Nephron (organoid): ENCODE measurements at regions not wholly inside any gene's neighbourhood (a gene's known extent, or its start where the extent isn't known, plus 50 kb on each side); places are given as distances from the start of the nearest gene placed in this dataset.

ENCODE experiments used
- H3K27ac Mint-ChIP-seq, 3 experiments: 2 replicates each; pipeline ENCODE4 v1.8.0; 2020; ENCODE audit warnings: mixed read lengths in 3 of 3, mild to moderate bottlenecking in 2 of 3, moderate library complexity in 1 of 3
- H3K27me3 Mint-ChIP-seq: 2 replicates; pipeline ENCODE4 v1.8.0; 2021; ENCODE audit warnings: low read depth, mild to moderate bottlenecking, moderate library complexity, mixed read lengths
- H3K36me3 Mint-ChIP-seq: 2 replicates; pipeline ENCODE4 v1.8.0; 2020; ENCODE audit warnings: low read depth, mixed read lengths
- H3K4me1 Mint-ChIP-seq: 2 replicates; pipeline ENCODE4 v1.8.0; 2020; ENCODE audit warnings: mixed read lengths
- H3K4me3 Mint-ChIP-seq, 3 experiments: 2 replicates each; pipeline ENCODE4 v1.8.0; 2020; ENCODE audit warnings: mild to moderate bottlenecking in 3 of 3, mixed read lengths in 3 of 3, moderate library complexity in 2 of 3
- H3K9me3 Mint-ChIP-seq: 2 replicates; pipeline ENCODE4 v1.8.0; 2020; ENCODE audit warnings: mixed read lengths
- TF ChIP-seq, protein P1 (sequence below), 3 experiments: fragments of 200-600 bp; sonication (generic); IDR thresholded peaks; one replicate each; pipeline ENCODE4 v1.5.0; 2021; ENCODE audit warnings: antibody characterized with exemption in 3 of 3; ENCODE audit not compliant: unreplicated experiment in 3 of 3

- Mint-ChIP-seq H3K36me3 (no peaks in the 10 kb centered on the region), H3K4me3 (no peak overlapping the region), H3K4me1 (no peaks in the 10 kb centered on the region), H3K9me3 (no peaks in the 10 kb centered on the region), H3K27me3 (no peaks in the 10 kb centered on the region), H3K27ac (no peak overlapping the region)
- TF ChIP-seq, protein P1, sequence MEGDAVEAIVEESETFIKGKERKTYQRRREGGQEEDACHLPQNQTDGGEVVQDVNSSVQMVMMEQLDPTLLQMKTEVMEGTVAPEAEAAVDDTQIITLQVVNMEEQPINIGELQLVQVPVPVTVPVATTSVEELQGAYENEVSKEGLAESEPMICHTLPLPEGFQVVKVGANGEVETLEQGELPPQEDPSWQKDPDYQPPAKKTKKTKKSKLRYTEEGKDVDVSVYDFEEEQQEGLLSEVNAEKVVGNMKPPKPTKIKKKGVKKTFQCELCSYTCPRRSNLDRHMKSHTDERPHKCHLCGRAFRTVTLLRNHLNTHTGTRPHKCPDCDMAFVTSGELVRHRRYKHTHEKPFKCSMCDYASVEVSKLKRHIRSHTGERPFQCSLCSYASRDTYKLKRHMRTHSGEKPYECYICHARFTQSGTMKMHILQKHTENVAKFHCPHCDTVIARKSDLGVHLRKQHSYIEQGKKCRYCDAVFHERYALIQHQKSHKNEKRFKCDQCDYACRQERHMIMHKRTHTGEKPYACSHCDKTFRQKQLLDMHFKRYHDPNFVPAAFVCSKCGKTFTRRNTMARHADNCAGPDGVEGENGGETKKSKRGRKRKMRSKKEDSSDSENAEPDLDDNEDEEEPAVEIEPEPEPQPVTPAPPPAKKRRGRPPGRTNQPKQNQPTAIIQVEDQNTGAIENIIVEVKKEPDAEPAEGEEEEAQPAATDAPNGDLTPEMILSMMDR (IDR thresholded peaks at IDR 0.05; ENCODE audit: unreplicated experiment in 3 of 3): no peak
These were observed 116.2 kb upstream of the GNPDA2 start for GRCh38 chr4:44842531-44842930.

DNA sequence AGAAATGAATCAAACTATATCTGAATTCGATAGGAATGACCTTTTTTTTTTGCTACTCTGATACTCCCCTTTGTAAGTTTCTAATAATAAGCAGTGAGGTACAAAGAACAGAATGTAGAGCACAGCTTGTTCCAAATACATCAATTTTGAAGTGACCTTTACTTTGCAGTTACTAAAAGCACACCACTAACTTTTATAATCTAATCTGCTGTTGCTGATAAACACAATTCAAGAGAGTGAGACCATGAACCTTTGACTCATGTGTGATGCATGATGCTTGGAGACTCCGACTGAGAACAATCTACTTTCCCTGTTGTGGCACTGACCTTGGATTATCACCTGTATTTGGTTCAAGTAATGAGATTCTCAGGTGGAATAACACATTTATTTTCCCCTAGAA is 91.6 kb upstream of the GNPDA2 start:
- H3K4me1 Mint-ChIP-seq: no peaks in the 10 kb centered on the region
- H3K4me3 Mint-ChIP-seq: no peak overlapping the region
- TF ChIP-seq, protein P1 (IDR thresholded peaks at IDR 0.05; ENCODE audit: unreplicated experiment in 3 of 3): no peak
- no peak overlapping the region for H3K27ac Mint-ChIP-seq
- H3K36me3 Mint-ChIP-seq: no peaks in the 10 kb centered on the region
- peaks cover 8% of the 10 kb centered on the region for H3K9me3 Mint-ChIP-seq
- no peaks in the 10 kb centered on the region for H3K27me3 Mint-ChIP-seq

GRCh38 chr4:44806071-44806470 is 79.7 kb upstream of the GNPDA2 start:
- Mint-ChIP-seq H3K4me1 (no peaks in the 10 kb centered on the region), H3K36me3 (no peaks in the 10 kb centered on the region), H3K27ac (no peak overlapping the region), H3K9me3 (peaks cover under 1% of the 10 kb centered on the region), H3K4me3 (no peak overlapping the region), H3K27me3 (no peaks in the 10 kb centered on the region)
- TF ChIP-seq, protein P1 (IDR thresholded peaks at IDR 0.05; ENCODE audit: unreplicated experiment in 3 of 3): no peak

GRCh38 chr4:44804301-44804700 is 77.9 kb upstream of the GNPDA2 start:
- H3K4me3 Mint-ChIP-seq: no peak overlapping the region
- TF ChIP-seq, protein P1 (IDR thresholded peaks at IDR 0.05; ENCODE audit: unreplicated experiment in 3 of 3): no peak
- H3K9me3 Mint-ChIP-seq: peaks cover 2% of the 10 kb centered on the region
- no peak overlapping the region for H3K27ac Mint-ChIP-seq
- H3K4me1 Mint-ChIP-seq: no peaks in the 10 kb centered on the region
- no peaks in the 10 kb centered on the region for H3K27me3 Mint-ChIP-seq
- no peaks in the 10 kb centered on the region for H3K36me3 Mint-ChIP-seq

- Mint-ChIP-seq H3K9me3 (peaks cover 14% of the 10 kb centered on the region), H3K4me1 (no peaks in the 10 kb centered on the region), H3K27me3 (no peaks in the 10 kb centered on the region), H3K36me3 (no peaks in the 10 kb centered on the region), H3K27ac (no peak overlapping the region), H3K4me3 (no peak overlapping the region)
- TF ChIP-seq, protein P1 (IDR thresholded peaks at IDR 0.05; ENCODE audit: unreplicated experiment in 3 of 3): no peak
These were observed 75.0 kb upstream of the GNPDA2 start for GRCh38 chr4:44801384-44801783.

GRCh38 chr4:44791831-44792230 is 65.5 kb upstream of the GNPDA2 start:
- Mint-ChIP-seq H3K27ac (no peak overlapping the region), H3K4me3 (no peak overlapping the region), H3K36me3 (no peaks in the 10 kb centered on the region), H3K27me3 (no peaks in the 10 kb centered on the region), H3K9me3 (peaks cover under 1% of the 10 kb centered on the region), H3K4me1 (no peaks in the 10 kb centered on the region)
- TF ChIP-seq, protein P1 (IDR thresholded peaks at IDR 0.05; ENCODE audit: unreplicated experiment in 3 of 3): no peak
